Islet of Langerhans (tissue), 1 donor: ENCODE measurements at regions not wholly inside any gene's neighbourhood (a gene's known extent, or its start where the extent isn't known, plus 50 kb on each side); places are given as distances from the start of the nearest gene placed in this dataset.

Experiments
- FAIRE-seq: peaks from one replicate; lab custom pipeline; 2011; peaks lifted over from hg19 to GRCh38; lab: Jason Lieb, UNC

DNA sequence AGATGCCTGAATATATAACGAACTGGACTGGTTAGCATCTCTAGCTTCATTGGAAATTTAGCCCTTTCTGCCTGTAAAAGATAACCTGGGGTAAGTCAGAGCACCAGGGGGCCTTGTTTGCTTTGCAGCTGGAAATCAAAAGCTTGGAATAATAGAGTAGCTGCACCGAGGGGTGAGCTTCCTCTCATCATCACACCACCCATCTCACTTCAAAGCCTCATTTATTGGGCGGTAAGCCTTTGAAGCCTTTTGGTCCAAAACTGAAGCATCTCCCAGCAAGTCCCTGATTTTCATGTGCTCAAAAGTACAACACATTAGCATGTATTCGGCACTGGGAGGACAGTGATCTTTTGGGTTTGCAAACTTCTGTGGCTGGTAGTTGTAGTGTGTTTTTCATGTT lies 405.1 kb downstream of the FOXO1 start:
- FAIRE-seq, result no peak

- FAIRE-seq, result no peak
These were observed 404.5 kb downstream of the FOXO1 start for GRCh38 chr13:40261947-40262346.

- FAIRE-seq, result no peak
These were observed 397.4 kb downstream of the FOXO1 start for GRCh38 chr13:40269086-40269485.

GRCh38 chr13:40270726-40271125 lies 395.7 kb downstream of the FOXO1 start:
- no peak for FAIRE-seq

GRCh38 chr13:40271271-40271885 lies 395.1 kb downstream of the FOXO1 start:
- no peak for FAIRE-seq

DNA sequence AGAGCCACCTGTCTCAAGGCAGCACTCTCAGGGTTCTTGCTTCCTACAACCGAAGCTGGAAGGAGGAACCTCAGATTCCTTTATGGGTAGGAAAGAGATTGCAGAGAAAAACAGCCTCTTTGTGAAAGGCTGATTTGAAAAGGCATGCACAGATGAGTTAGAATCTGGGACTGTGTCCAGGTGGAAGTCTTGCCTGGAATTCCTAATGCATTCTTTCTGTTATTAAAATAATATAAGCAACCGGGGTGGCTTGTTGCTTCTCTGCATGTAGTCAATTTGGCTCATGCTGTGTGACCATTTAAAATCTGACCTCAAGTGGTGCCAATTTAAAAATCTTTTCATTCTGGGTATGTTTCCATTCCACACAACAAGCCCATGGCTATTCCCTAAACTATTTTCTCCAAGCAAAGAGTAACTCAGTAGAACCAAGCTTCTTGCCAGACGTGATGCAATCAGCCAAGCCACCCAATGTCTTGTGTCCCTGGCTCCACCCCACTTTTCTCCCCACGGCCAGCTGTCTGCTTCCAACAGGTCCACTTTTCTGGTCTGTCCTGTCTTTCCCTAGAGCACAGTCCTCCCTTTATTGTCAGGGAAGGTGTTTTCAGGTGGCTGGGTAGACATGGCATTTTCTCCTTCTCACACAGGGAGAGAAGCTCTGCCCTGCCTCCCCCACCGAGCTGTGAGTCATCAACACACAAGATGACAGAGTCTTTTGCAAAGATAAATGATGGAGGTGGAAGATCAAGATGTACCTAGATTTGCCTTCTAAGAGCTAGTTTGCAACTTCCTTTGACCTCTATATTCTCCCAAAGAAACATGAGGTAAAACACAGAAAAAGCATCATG lies 394.3 kb downstream of the FOXO1 start:
- no peak for FAIRE-seq

DNA sequence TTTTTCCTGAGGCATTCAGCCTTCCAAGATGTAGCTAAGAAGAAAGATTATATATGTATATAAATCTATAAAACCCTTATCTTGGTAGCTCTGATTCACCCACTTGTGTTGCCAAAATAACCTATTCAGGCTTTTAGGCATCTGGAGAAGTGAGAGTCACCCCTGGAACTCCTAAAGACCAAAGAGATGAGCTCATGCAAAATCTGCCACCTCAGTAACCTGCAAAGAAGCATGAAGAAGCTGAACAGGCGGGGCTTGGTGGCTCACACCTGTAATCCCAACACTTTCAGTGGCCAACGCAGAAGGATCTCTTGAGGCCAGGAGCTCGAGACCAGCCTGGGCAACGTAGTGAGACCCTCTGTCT lies 393.7 kb downstream of the FOXO1 start:
- FAIRE-seq, result no peak

DNA sequence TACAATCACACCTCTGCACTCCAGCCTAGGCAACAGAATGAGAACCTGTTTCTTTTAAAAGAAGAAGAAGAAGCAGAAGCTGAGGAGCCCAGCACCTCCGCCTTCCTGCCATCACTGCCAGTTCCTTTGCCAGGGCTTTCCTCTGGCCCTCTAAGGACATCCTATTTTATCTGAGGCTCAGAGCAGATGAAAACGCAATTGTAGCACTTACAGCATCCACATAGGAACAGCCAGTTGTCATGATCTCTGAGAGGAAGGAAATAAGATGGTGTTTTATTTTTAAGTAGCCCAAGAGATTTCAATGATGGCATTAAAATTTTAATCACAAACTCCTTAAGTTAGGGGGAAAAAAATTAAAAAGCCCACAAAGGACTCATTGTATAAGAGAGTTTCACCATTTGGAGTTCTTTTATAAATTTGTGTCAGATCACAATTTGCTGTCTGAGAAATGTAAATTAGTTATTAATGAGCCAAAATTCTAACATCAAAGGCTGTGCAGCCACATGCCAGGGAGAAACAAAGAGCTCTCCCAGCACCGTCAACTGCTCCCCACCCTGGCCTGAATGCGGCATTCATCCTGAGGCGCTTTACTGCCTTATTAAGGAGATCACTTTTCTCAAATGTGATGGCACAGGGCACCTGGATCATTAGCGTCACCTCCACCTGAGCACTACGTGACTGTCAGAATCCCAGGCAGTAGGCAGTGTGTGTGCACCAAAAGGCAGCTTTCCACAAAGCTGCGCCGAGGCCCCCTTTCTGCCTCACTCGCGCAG lies 393.0 kb downstream of the FOXO1 start:
- no peak for FAIRE-seq

- FAIRE-seq, result no peak
These were observed 392.3 kb downstream of the FOXO1 start for GRCh38 chr13:40274103-40274502.

GRCh38 chr13:40275155-40275554 lies 391.3 kb downstream of the FOXO1 start:
- FAIRE-seq, result no peak

DNA sequence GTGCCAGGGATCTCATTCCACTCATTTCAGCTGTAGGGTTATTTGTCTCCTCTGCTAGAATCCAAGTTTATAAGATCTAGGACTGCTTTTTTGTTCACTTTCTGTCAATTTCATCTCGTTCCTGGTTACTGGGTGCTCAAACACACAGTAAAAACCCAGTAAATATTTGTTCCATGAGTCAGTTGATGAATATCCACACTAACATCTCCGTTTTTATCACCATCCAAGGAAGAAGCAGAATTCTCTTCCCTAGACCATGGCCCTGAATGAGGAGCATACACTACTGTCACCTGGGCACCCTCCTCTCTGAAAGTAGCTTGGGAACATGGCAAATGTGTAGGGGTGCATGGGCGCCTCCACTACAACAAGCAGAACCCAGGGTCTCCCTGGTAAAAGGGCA lies 390.8 kb downstream of the FOXO1 start:
- FAIRE-seq, result no peak

- FAIRE-seq, result no peak
These were observed 382.8 kb downstream of the FOXO1 start for GRCh38 chr13:40283666-40284065.

- FAIRE-seq, result no peak
These were observed 380.8 kb downstream of the FOXO1 start for GRCh38 chr13:40285634-40286033.

DNA sequence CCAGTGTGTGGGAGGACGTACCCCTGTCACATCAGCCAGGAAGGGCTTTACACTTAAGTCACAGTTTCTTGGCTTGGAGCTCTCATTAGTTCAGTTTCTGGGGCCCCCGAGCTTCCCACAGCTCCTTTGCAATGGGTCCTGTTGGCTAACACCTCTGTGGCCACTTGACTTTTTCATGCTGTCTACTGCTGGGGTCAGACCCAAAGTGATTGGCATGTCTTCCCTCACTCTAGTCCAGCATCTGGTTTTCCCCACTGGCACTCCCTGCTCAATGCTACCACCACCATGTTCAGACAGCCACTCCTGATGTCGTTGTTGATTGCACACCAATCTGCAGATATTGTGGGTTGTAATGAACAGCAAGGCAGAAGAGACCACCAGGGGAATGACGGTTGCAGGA lies 379.0 kb downstream of the FOXO1 start:
- FAIRE-seq, result no peak

GRCh38 chr13:40288259-40288658 lies 378.2 kb downstream of the FOXO1 start:
- FAIRE-seq, result no peak

DNA sequence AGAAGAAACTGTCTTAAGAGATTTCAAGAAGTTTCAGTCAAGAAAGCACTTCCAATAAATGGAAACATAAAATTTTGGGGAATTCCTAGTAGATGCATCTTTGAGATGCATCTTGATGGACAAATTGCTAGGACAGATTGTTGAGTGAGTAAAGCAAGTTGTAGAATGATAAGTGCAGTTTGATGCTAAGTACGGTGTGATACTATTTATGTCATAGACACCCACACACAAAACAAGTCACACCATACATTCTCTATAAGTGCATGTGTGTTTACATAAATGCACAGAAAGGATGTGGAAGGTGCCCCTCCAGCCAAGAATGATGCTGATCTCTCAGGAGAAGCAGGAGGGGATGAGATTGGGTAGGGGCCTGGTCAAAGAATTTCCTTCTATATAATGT lies 375.7 kb downstream of the FOXO1 start:
- no peak for FAIRE-seq

GRCh38 chr13:40292108-40292507 lies 374.3 kb downstream of the FOXO1 start:
- no peak for FAIRE-seq

DNA sequence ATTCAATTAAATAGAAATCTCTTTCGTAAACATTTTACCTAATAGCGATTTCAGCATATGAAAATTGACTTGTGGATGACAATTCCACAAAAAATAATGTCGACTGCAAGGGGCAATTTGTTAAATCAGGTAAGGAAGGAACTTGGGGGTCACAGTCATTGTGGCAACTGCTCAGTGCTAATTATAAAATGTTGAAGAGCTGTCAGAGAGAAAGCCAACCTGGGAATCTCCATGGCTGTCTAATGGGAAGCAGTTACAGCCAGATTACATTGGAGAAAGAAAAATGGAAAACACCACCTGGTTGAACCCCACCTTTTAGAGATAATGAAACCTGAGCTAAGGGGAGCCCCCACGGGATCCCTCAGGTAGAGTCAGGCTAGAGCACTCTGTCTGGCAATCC lies 373.9 kb downstream of the FOXO1 start:
- FAIRE-seq, result no peak

DNA sequence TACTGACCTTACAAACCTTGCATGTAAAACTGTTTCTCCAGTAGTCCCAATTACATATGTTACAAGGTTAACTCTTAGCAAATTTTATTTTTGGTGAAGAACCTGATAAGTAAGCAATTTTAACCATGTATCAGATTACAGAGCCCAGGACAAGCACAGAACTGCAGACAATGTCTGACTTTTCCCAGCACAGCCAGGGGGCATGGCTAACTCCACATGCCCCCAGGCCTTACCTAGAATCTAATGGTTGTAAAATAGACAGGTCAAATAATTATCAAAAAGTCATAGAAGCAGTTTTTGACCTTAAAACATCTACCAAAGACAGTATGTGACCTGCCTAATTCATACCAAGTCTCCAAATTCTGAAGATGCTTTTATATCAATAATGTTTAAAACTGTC lies 364.1 kb downstream of the FOXO1 start:
- peak; percentile 60 for FAIRE-seq

GRCh38 chr13:40304391-40304790 lies 362.1 kb downstream of the FOXO1 start:
- FAIRE-seq, result no peak

DNA sequence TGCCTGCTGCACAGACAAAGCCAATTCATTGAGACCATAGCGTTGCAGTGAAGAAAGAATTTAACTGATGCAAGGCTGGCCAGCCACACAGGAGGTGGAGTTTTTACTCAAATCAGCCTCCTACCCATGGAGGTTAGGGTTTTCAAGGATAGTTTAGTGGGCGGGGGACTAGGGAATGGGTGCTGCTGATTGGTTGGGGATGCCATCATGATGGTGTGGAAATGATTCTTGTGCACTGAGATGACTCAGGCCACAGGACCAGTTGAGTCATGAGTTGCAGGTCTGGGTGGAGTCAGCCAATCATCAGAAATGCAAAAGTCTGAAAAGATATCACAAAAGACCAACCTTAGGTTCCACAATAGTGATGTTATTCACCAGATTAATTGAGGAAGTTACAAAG lies 359.6 kb downstream of the FOXO1 start:
- FAIRE-seq, result no peak

DNA sequence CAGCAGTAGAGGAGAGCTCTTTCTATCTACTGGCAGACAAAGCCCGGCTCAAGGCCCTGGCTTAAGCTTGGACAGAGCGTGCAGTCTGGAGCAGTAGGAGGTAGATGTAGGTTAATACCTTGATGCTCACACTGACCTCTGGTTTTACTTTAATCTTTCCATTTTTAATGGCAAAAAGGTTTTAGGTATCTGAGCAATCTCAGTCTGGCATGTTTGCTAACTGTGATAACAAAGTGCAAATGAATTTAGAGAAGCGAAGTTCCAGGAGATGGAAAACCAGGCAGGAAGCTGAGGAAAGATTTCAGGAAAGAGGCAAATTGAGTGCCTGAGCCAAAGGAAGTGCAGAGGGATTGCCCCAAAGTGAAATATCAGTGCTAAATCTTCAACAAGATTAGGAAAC lies 356.6 kb downstream of the FOXO1 start:
- FAIRE-seq, result no peak

- no peak for FAIRE-seq
These were observed 354.9 kb downstream of the FOXO1 start for GRCh38 chr13:40311356-40312101.
